ENCODE measurements at regions not wholly inside any gene's neighbourhood (a gene's known extent, or its start where the extent isn't known, plus 50 kb on each side); places are given as distances from the start of the nearest gene placed in this dataset.

GRCh38 chr22:34914846-34915245 is 151.1 kb upstream of the ISX start:
- Histone ChIP-seq H3K36me3 (no peaks in the 10 kb centered on the region), H3K9me3 (no peaks in the 10 kb centered on the region), H3K4me3 (no peak overlapping the region), H3K27ac (no peak overlapping the region), H3K27me3 (peaks cover 4% of the 10 kb centered on the region), H3K4me1 (no peaks in the 10 kb centered on the region)
- intact Hi-C loops (cut with DNase I; ENCODE audit: low total_unique reads) (no loop called here), in situ Hi-C loops (cut with MboI; ENCODE audit: low pct_ligation_motif_present in 1 of 4, low pct_unique_long_range_greater_than_20kb in 1 of 4, low sequenced_read_pairs in 3 of 4) (no loop called here)
- no peak for DNase-seq
- TF ChIP-seq POLR2A (IDR thresholded peaks at IDR 0.05) = no peak
- no peak for TF ChIP-seq POLR2AphosphoS5 (IDR thresholded peaks at IDR 0.05)
- no peak for TF ChIP-seq CTCF (IDR thresholded peaks at IDR 0.05)
- no peak for TF ChIP-seq EP300 (IDR thresholded peaks at IDR 0.05; ENCODE audit: low read depth)
- WGBS, 2 donors (ENCODE audit: low coverage in 1 of 2) = 54 to 65% methylated on average over 3 of the region's 3 CpGs

GRCh38 chr22:34917239-34917638 is 148.7 kb upstream of the ISX start:
- Histone ChIP-seq H3K27ac (no peak overlapping the region), H3K4me3 (no peak overlapping the region), H3K27me3 (no peaks in the 10 kb centered on the region), H3K36me3 (no peaks in the 10 kb centered on the region), H3K9me3 (no peaks in the 10 kb centered on the region), H3K4me1 (no peaks in the 10 kb centered on the region)
- in situ Hi-C loops (cut with MboI; ENCODE audit: low pct_ligation_motif_present in 1 of 4, low pct_unique_long_range_greater_than_20kb in 1 of 4, low sequenced_read_pairs in 3 of 4) (no loop called here), intact Hi-C loops (cut with DNase I; ENCODE audit: low total_unique reads) (no loop called here)
- no peak for DNase-seq
- TF ChIP-seq POLR2AphosphoS5 (IDR thresholded peaks at IDR 0.05) (no peak), CTCF (IDR thresholded peaks at IDR 0.05) (no peak), POLR2A (IDR thresholded peaks at IDR 0.05) (no peak), EP300 (IDR thresholded peaks at IDR 0.05; ENCODE audit: low read depth) (no peak)
- WGBS, 2 donors (ENCODE audit: low coverage in 1 of 2) = 67 to 82% methylated on average over 4 to 5 of the region's 5 CpGs

GRCh38 chr22:34931026-34931425 is 134.9 kb upstream of the ISX start:
- Histone ChIP-seq H3K36me3 (no peaks in the 10 kb centered on the region), H3K9me3 (no peaks in the 10 kb centered on the region), H3K4me3 (no peak overlapping the region), H3K4me1 (no peaks in the 10 kb centered on the region), H3K27ac (no peak overlapping the region), H3K27me3 (no peaks in the 10 kb centered on the region)
- TF ChIP-seq EP300 (IDR thresholded peaks at IDR 0.05; ENCODE audit: low read depth) (no peak), CTCF (IDR thresholded peaks at IDR 0.05) (no peak), POLR2A (IDR thresholded peaks at IDR 0.05) (no peak), POLR2AphosphoS5 (IDR thresholded peaks at IDR 0.05) (no peak)
- DNase-seq = no peak
- in situ Hi-C loops (cut with MboI; ENCODE audit: low pct_ligation_motif_present in 1 of 4, low pct_unique_long_range_greater_than_20kb in 1 of 4, low sequenced_read_pairs in 3 of 4) (loop anchor here in 1 of 4 donors (25.0 kb wide), 1 partner anchor 94 kb away; no protein-coding TSS in a partner anchor), intact Hi-C loops (cut with DNase I; ENCODE audit: low total_unique reads) (no loop called here)
- WGBS, 2 donors (ENCODE audit: low coverage in 1 of 2) = 77 to 80% methylated on average over 1 to 4 of the region's 4 CpGs

GRCh38 chr22:34934261-34934660 is 131.7 kb upstream of the ISX start:
- Histone ChIP-seq H3K9me3 (no peaks in the 10 kb centered on the region), H3K27ac (no peak overlapping the region), H3K4me1 (no peaks in the 10 kb centered on the region), H3K4me3 (no peak overlapping the region), H3K36me3 (no peaks in the 10 kb centered on the region), H3K27me3 (no peaks in the 10 kb centered on the region)
- intact Hi-C loops (cut with DNase I; ENCODE audit: low total_unique reads) = no loop called here
- 60% methylated on average over 3 to 5 of the region's 5 CpGs for WGBS, 2 donors (ENCODE audit: low coverage in 1 of 2)
- TF ChIP-seq POLR2A (IDR thresholded peaks at IDR 0.05) = no peak
- TF ChIP-seq POLR2AphosphoS5 (IDR thresholded peaks at IDR 0.05) = no peak
- no peak for TF ChIP-seq CTCF (IDR thresholded peaks at IDR 0.05)
- TF ChIP-seq EP300 (IDR thresholded peaks at IDR 0.05; ENCODE audit: low read depth) = no peak
- DNase-seq = no peak
- in situ Hi-C loops (cut with MboI; ENCODE audit: low pct_ligation_motif_present in 1 of 4, low pct_unique_long_range_greater_than_20kb in 1 of 4, low sequenced_read_pairs in 3 of 4) = loop anchor here in 1 of 4 donors (25.0 kb wide), 1 partner anchor 97 kb away; no protein-coding TSS in a partner anchor
